Stomach (tissue), 4 donors: ENCODE measurements at regions not wholly inside any gene's neighbourhood (a gene's known extent, or its start where the extent isn't known, plus 50 kb on each side); places are given as distances from the start of the nearest gene placed in this dataset.

Experiments
- CTCF ChIP-seq, 7 experiments: fragments of 450-650 bp in 4 of 7; fragments of 200-600 bp in 3 of 7; sonication (generic) in 3 of 7; IDR thresholded peaks; one replicate each; pipeline ENCODE4 v1.5.1; 2016 to 2019; ENCODE audit warnings: antibody characterized with exemption in 7 of 7, control low read depth in 2 of 7, mild to moderate bottlenecking in 1 of 7
- EP300 ChIP-seq: sonication (generic); formaldehyde crosslinking; IDR thresholded peaks from one replicate; pipeline ENCODE4 v1.6.1; 2017; ENCODE audit warnings: antibody characterized with exemption
- POLR2A ChIP-seq, 4 donors: fragments of 450-650 bp; IDR thresholded peaks; one replicate each; pipeline ENCODE4 v1.6.1; 2016; ENCODE audit warnings: antibody characterized with exemption in 4 of 4, control low read depth in 2 of 4, mild to moderate bottlenecking in 1 of 4, moderate library complexity in 1 of 4
- POLR2AphosphoS5 ChIP-seq, 3 donors: sonication (generic); formaldehyde crosslinking; IDR thresholded peaks; one replicate each; pipeline ENCODE4 v1.6.1; 2016; ENCODE audit warnings: antibody characterized with exemption in 3 of 3

GRCh38 chr2:66237803-66238379 is 197.0 kb upstream of the MEIS1 start:
- TF ChIP-seq CTCF (IDR thresholded peaks at IDR 0.05) = no peak
- no peak for TF ChIP-seq POLR2AphosphoS5 (IDR thresholded peaks at IDR 0.05)
- TF ChIP-seq POLR2A (IDR thresholded peaks at IDR 0.05) = no peak
- TF ChIP-seq EP300 = no peak
